HL-60 (cell line): ENCODE measurements at regions not wholly inside any gene's neighbourhood (a gene's known extent, or its start where the extent isn't known, plus 50 kb on each side); places are given as distances from the start of the nearest gene placed in this dataset.

Experiments used
- DNase-seq, 2 experiments: peaks; one replicate each; pipeline ENCODE4 v3.0.0-alpha.2; 2010 to 2020; ENCODE audit warnings: low read depth in 1 of 2, low spot score in 1 of 2
- H3K27ac ChIP-seq: fragments of 250-450 bp; sonication (Bioruptor Pico); replicated peaks from 2 replicates; pipeline ENCODE4 v1.5.1; 2020; ENCODE audit warnings: mild to moderate bottlenecking, moderate library complexity
- H3K27me3 ChIP-seq: fragments of 250-450 bp; sonication (Bioruptor Pico); 2 replicates; pipeline ENCODE4 v1.5.1; 2021; ENCODE audit warnings: mild to moderate bottlenecking, moderate library complexity; ENCODE audit not compliant: insufficient read depth, poor library complexity, severe bottlenecking
- H3K4me3 ChIP-seq: replicated peaks from 2 replicates; pipeline ENCODE4 v1.5.1; 2011; ENCODE audit warnings: mild to moderate bottlenecking, control low read depth, low read length; ENCODE audit not compliant: insufficient read depth
- GABPA ChIP-seq: IDR thresholded peaks from 2 replicates; pipeline ENCODE4 v1.6.1; 2012; ENCODE audit warnings: low read depth
- POLR2AphosphoS5 ChIP-seq: IDR thresholded peaks from 2 replicates; pipeline ENCODE4 v1.6.1; 2012; ENCODE audit warnings: low read depth
- SPI1 ChIP-seq: IDR thresholded peaks from 2 replicates; pipeline ENCODE4 v1.6.1; 2012; ENCODE audit warnings: low read depth, mild to moderate bottlenecking, borderline replicate concordance
- TF ChIP-seq, protein P1 (sequence below): IDR thresholded peaks from one replicate; pipeline ENCODE4 v1.5.1; 2011; ENCODE audit warnings: low read length, control low read depth, inconsistent platforms; ENCODE audit not compliant: insufficient read depth
- TF ChIP-seq, protein P2 (sequence below): IDR thresholded peaks from 2 replicates; pipeline ENCODE4 v1.6.1; 2012; ENCODE audit warnings: low read depth; ENCODE audit not compliant: insufficient replicate concordance

DNA sequence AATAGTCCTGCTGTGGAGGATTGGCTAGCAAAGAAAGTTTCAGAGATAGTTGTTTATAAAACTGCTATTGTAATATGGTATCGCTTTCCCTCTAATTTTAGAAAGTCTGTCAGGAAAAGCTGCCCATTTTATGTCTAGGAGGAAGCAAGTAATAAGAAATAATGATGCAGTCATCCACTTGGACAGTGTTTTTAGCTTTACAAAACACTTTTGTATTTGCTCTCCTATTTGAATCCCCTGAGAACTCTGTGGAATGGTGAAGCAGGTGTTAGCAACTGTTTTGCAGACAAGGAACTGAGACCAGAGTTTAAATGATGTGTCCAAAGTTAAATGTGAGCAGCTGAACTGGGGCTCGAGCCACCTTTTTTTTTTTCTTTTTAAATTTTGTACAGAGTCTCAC is 455.8 kb downstream of the XPNPEP1 start:
- H3K27ac ChIP-seq, result no peak overlapping the region
- TF ChIP-seq, protein P1, sequence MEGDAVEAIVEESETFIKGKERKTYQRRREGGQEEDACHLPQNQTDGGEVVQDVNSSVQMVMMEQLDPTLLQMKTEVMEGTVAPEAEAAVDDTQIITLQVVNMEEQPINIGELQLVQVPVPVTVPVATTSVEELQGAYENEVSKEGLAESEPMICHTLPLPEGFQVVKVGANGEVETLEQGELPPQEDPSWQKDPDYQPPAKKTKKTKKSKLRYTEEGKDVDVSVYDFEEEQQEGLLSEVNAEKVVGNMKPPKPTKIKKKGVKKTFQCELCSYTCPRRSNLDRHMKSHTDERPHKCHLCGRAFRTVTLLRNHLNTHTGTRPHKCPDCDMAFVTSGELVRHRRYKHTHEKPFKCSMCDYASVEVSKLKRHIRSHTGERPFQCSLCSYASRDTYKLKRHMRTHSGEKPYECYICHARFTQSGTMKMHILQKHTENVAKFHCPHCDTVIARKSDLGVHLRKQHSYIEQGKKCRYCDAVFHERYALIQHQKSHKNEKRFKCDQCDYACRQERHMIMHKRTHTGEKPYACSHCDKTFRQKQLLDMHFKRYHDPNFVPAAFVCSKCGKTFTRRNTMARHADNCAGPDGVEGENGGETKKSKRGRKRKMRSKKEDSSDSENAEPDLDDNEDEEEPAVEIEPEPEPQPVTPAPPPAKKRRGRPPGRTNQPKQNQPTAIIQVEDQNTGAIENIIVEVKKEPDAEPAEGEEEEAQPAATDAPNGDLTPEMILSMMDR, result no peak
- TF ChIP-seq POLR2AphosphoS5 (no peak), GABPA (no peak), SPI1 (no peak)
- TF ChIP-seq, protein P2, sequence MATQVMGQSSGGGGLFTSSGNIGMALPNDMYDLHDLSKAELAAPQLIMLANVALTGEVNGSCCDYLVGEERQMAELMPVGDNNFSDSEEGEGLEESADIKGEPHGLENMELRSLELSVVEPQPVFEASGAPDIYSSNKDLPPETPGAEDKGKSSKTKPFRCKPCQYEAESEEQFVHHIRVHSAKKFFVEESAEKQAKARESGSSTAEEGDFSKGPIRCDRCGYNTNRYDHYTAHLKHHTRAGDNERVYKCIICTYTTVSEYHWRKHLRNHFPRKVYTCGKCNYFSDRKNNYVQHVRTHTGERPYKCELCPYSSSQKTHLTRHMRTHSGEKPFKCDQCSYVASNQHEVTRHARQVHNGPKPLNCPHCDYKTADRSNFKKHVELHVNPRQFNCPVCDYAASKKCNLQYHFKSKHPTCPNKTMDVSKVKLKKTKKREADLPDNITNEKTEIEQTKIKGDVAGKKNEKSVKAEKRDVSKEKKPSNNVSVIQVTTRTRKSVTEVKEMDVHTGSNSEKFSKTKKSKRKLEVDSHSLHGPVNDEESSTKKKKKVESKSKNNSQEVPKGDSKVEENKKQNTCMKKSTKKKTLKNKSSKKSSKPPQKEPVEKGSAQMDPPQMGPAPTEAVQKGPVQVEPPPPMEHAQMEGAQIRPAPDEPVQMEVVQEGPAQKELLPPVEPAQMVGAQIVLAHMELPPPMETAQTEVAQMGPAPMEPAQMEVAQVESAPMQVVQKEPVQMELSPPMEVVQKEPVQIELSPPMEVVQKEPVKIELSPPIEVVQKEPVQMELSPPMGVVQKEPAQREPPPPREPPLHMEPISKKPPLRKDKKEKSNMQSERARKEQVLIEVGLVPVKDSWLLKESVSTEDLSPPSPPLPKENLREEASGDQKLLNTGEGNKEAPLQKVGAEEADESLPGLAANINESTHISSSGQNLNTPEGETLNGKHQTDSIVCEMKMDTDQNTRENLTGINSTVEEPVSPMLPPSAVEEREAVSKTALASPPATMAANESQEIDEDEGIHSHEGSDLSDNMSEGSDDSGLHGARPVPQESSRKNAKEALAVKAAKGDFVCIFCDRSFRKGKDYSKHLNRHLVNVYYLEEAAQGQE, result no peak
- no peak for DNase-seq
- no peak overlapping the region for H3K4me3 ChIP-seq
- no peaks in the 10 kb centered on the region for H3K27me3 ChIP-seq

DNA sequence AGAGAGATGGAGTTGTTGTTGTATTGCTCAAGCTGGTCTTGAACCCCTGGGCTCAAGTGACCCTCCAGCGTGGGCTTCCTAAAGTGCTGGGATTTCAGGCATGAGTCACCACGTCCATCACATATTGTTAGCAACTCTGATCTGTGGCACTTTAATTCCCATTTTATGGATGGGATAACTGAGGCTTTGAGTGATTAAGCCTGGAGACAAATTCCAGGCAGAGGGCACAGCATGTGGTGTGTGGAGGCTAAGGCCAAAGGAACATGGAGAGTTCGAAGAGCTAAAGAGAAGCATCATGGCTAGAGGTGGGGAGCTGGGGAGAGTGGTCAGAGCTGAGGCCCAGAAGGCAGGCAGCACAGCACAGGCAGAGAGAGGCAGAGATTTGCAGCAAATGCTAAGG is 458.4 kb downstream of the XPNPEP1 start:
- TF ChIP-seq POLR2AphosphoS5, result no peak
- TF ChIP-seq GABPA, result no peak
- TF ChIP-seq, protein P1, result no peak
- TF ChIP-seq SPI1, result no peak
- TF ChIP-seq, protein P2, result no peak

DNA sequence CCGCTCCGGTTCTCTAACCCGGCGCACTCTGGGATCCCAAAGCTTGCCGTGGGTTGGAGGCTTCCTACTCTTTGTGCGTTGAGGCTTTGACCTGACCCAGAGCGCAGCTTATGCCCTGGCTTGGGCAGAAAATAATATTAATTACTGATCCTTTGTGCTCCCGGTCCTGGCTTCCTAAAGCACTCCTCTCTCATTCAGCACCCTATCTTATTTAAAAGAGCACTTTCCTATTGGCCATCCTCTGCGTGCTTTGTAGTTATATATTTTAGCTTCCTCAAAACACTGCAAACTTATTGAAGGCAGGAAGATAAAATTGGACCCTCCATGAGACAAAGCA is 466.0 kb downstream of the XPNPEP1 start:
- no peak for TF ChIP-seq POLR2AphosphoS5
- no peak for TF ChIP-seq GABPA
- TF ChIP-seq, protein P1, result no peak
- no peak for TF ChIP-seq SPI1
- TF ChIP-seq, protein P2, result no peak
- H3K4me3 ChIP-seq, result no peak overlapping the region
- H3K27ac ChIP-seq, result no peak overlapping the region
- peaks cover 20% of the 10 kb centered on the region for H3K27me3 ChIP-seq
- no peak for DNase-seq

More for the DNA sequence above, 458.4 kb downstream of the XPNPEP1 start:
- Histone ChIP-seq H3K4me3 (no peak overlapping the region), H3K27me3 (no peaks in the 10 kb centered on the region), H3K27ac (no peak overlapping the region)
- DNase-seq, result no peak
